DND-41 (cell line): ENCODE measurements at regions not wholly inside any gene's neighbourhood (a gene's known extent, or its start where the extent isn't known, plus 50 kb on each side); places are given as distances from the start of the nearest gene placed in this dataset.

Experiments used
- EZH2 ChIP-seq: IDR thresholded peaks from 3 replicates; pipeline ENCODE4 v1.6.1; 2012; ENCODE audit warnings: borderline replicate concordance, low read depth, mild to moderate bottlenecking, moderate library complexity, low read length, inconsistent platforms; ENCODE audit not compliant: severe bottlenecking
- TF ChIP-seq, protein P1 (sequence below): IDR thresholded peaks from 2 replicates; pipeline ENCODE4 v1.5.1; 2012; ENCODE audit warnings: borderline replicate concordance, low read length, moderate library complexity, mild to moderate bottlenecking; ENCODE audit not compliant: poor library complexity, severe bottlenecking; ENCODE audit errors: extremely low read depth

DNA sequence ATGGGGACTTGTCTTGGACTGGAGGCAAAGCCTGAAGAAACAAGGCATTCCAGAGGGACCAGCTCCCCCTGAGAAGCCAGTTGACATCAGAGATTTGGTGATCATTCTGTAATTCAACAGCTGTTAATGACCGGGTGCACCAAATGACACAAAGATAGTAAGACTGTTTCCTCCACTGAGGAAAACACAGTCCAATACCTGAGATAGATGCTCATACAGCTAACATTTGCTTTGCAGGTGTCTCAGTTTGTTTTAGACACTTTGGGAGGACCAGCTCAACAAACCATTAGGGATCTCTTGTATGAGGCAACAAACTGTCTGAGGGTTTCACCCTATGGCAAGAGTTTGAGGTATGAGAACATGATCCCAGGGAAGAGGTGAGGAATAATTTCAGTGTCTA, 237.2 kb upstream of the PLET1 start:
- TF ChIP-seq, protein P1, sequence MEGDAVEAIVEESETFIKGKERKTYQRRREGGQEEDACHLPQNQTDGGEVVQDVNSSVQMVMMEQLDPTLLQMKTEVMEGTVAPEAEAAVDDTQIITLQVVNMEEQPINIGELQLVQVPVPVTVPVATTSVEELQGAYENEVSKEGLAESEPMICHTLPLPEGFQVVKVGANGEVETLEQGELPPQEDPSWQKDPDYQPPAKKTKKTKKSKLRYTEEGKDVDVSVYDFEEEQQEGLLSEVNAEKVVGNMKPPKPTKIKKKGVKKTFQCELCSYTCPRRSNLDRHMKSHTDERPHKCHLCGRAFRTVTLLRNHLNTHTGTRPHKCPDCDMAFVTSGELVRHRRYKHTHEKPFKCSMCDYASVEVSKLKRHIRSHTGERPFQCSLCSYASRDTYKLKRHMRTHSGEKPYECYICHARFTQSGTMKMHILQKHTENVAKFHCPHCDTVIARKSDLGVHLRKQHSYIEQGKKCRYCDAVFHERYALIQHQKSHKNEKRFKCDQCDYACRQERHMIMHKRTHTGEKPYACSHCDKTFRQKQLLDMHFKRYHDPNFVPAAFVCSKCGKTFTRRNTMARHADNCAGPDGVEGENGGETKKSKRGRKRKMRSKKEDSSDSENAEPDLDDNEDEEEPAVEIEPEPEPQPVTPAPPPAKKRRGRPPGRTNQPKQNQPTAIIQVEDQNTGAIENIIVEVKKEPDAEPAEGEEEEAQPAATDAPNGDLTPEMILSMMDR, result no peak
- no peak for TF ChIP-seq EZH2
